ENCODE measurements at regions not wholly inside any gene's neighbourhood (a gene's known extent, or its start where the extent isn't known, plus 50 kb on each side); places are given as distances from the start of the nearest gene placed in this dataset.

- TF ChIP-seq POLR2A (IDR thresholded peaks at IDR 0.05), result no peak
- TF ChIP-seq, protein P1, sequence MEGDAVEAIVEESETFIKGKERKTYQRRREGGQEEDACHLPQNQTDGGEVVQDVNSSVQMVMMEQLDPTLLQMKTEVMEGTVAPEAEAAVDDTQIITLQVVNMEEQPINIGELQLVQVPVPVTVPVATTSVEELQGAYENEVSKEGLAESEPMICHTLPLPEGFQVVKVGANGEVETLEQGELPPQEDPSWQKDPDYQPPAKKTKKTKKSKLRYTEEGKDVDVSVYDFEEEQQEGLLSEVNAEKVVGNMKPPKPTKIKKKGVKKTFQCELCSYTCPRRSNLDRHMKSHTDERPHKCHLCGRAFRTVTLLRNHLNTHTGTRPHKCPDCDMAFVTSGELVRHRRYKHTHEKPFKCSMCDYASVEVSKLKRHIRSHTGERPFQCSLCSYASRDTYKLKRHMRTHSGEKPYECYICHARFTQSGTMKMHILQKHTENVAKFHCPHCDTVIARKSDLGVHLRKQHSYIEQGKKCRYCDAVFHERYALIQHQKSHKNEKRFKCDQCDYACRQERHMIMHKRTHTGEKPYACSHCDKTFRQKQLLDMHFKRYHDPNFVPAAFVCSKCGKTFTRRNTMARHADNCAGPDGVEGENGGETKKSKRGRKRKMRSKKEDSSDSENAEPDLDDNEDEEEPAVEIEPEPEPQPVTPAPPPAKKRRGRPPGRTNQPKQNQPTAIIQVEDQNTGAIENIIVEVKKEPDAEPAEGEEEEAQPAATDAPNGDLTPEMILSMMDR (IDR thresholded peaks at IDR 0.05), result peak in 3 of 4 experiments; percentile 25 to 50 (median 33)
These were observed 257.4 kb downstream of the TDRD3 start for GRCh38 chr13:60654415-60654814.
